Fibroblast of lung (primary cell): ENCODE measurements at regions not wholly inside any gene's neighbourhood (a gene's known extent, or its start where the extent isn't known, plus 50 kb on each side); places are given as distances from the start of the nearest gene placed in this dataset.

Experiments
- EZH2 ChIP-seq: IDR thresholded peaks from 2 replicates; pipeline ENCODE4 v1.5.1; 2012; ENCODE audit warnings: low read length, control low read depth, mild to moderate bottlenecking; ENCODE audit errors: missing control alignments
- TF ChIP-seq, protein P1 (sequence below), 2 donors: IDR thresholded peaks in 1 of 2; conservative IDR thresholded peaks in 1 of 2; 1 replicate in 1 of 2; 2 replicates in 1 of 2; pipeline ENCODE4 v1.5.1; 2011 to 2012; ENCODE audit warnings: low read length in 2 of 2, control low read depth in 1 of 2, inconsistent platforms in 1 of 2, low read depth in 1 of 2, mild to moderate bottlenecking in 1 of 2

DNA sequence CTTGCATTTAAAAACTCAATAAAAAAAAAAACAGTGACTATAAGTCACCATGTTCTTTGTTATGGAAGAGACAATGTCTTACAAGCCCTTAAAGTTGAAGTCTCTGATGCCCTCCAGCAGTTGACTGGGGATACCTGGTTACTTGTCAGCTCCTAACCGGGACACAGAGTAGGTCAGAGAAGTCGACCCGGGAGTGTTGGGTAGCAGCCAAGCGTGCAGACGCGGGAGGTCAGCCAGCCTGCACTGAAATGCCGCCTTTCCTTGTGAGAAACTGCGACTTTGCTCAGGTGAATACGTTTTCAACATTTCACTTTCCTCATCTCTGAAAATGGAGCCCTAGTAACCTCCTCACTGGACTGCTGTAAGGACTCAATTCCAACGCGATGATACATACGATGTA, 81.8 kb downstream of the F11 start:
- TF ChIP-seq, protein P1, sequence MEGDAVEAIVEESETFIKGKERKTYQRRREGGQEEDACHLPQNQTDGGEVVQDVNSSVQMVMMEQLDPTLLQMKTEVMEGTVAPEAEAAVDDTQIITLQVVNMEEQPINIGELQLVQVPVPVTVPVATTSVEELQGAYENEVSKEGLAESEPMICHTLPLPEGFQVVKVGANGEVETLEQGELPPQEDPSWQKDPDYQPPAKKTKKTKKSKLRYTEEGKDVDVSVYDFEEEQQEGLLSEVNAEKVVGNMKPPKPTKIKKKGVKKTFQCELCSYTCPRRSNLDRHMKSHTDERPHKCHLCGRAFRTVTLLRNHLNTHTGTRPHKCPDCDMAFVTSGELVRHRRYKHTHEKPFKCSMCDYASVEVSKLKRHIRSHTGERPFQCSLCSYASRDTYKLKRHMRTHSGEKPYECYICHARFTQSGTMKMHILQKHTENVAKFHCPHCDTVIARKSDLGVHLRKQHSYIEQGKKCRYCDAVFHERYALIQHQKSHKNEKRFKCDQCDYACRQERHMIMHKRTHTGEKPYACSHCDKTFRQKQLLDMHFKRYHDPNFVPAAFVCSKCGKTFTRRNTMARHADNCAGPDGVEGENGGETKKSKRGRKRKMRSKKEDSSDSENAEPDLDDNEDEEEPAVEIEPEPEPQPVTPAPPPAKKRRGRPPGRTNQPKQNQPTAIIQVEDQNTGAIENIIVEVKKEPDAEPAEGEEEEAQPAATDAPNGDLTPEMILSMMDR (conservative IDR thresholded peaks at IDR 0.05 in 1 of 2, IDR thresholded peaks at IDR 0.05 in 1 of 2; ENCODE audit: low read depth in 1 of 2, low read length in 2 of 2), result no peak
- no peak for TF ChIP-seq EZH2
